H1 (cell line): ENCODE measurements at regions not wholly inside any gene's neighbourhood (a gene's known extent, or its start where the extent isn't known, plus 50 kb on each side); places are given as distances from the start of the nearest gene placed in this dataset.

Experiments used
- CTCF ChIA-PET: fragments of 300-600 bp; sonication (Branson Sonifier 250); formaldehyde crosslinking; loops from one replicate; lab custom pipeline; 2021; ENCODE audit not compliant: partially characterized antibody; lab: Charles Lee
- POLR2A ChIA-PET: fragments of 300-600 bp; sonication (Branson Sonifier 250); formaldehyde crosslinking; loops from one replicate; lab custom pipeline; 2021; ENCODE audit warnings: inconsistent platforms; ENCODE audit not compliant: partially characterized antibody; lab: Charles Lee
- DNase-seq, 2 experiments: peaks; one replicate each; pipeline versions ENCODE4 v3.0.0 to v3.0.0-alpha.2; 2010 to 2022; ENCODE audit warnings: low spot score in 2 of 2, low read depth in 1 of 2, mixed read lengths in 1 of 2
- FAIRE-seq: peaks from 2 replicates; lab custom pipeline; 2011; peaks lifted over from hg19 to GRCh38; lab: Jason Lieb, UNC
- H2AFZ ChIP-seq: 2 replicates; pipeline ENCODE4 v1.8.1; 2012; ENCODE audit warnings: low read length, inconsistent platforms
- H2AK5ac ChIP-seq: 2 replicates; pipeline ENCODE4 v1.6.1; 2013; ENCODE audit warnings: low read depth, low read length
- H2BK120ac ChIP-seq: replicated peaks from 2 replicates; pipeline ENCODE3; 2013; ENCODE audit warnings: low read depth, low read length, inconsistent platforms
- H2BK12ac ChIP-seq: 2 replicates; pipeline ENCODE4 v1.6.1; 2013; ENCODE audit warnings: low read depth, low read length
- H2BK15ac ChIP-seq: 2 replicates; pipeline ENCODE4 v1.6.1; 2013; ENCODE audit warnings: low read length
- H2BK20ac ChIP-seq: 2 replicates; pipeline ENCODE4 v1.6.1; 2013; ENCODE audit warnings: low read length
- H2BK5ac ChIP-seq: 2 replicates; pipeline ENCODE4 v1.6.1; 2013; ENCODE audit warnings: low read depth, low read length
- H3K14ac ChIP-seq: 2 replicates; pipeline ENCODE4 v1.6.1; 2013; ENCODE audit warnings: inconsistent platforms; ENCODE audit not compliant: insufficient read length
- H3K18ac ChIP-seq: 2 replicates; pipeline ENCODE4 v1.6.1; 2013; ENCODE audit warnings: low read length; ENCODE audit errors: extremely low read depth
- H3K23ac ChIP-seq: 2 replicates; pipeline ENCODE4 v1.6.1; 2013; ENCODE audit warnings: inconsistent platforms; ENCODE audit not compliant: insufficient read length
- H3K23me2 ChIP-seq: 2 replicates; pipeline ENCODE4 v1.6.1; 2013; ENCODE audit warnings: low read depth, low read length
- H3K27ac ChIP-seq: 2 replicates; pipeline ENCODE4 v1.6.1; 2011; ENCODE audit warnings: low read depth, low read length, inconsistent platforms
- H3K27me3 ChIP-seq, 4 experiments: replicated peaks in 1 of 4; 1 replicate in 1 of 4; 2 replicates in 3 of 4; pipeline versions ENCODE4 v1.6.1 to v1.8.1; 2011 to 2013; ENCODE audit warnings: low read length in 3 of 4, mild to moderate bottlenecking in 3 of 4, inconsistent platforms in 2 of 4, mixed read lengths in 2 of 4, moderate library complexity in 1 of 4; ENCODE audit not compliant: control insufficient read depth in 3 of 4, insufficient read depth in 3 of 4; ENCODE audit errors: extremely low read depth in 1 of 4
- H3K36me3 ChIP-seq, 4 experiments: 2 replicates each; pipeline versions ENCODE4 v1.6.1 to v1.8.1; 2011 to 2013; ENCODE audit warnings: mild to moderate bottlenecking in 4 of 4, low read length in 3 of 4, moderate library complexity in 2 of 4, control low read depth in 1 of 4, inconsistent platforms in 1 of 4; ENCODE audit not compliant: insufficient read depth in 4 of 4, control insufficient read depth in 2 of 4
- H3K4ac ChIP-seq: replicated peaks from 2 replicates; pipeline ENCODE3; 2013; ENCODE audit warnings: low read length, low read depth, mixed read lengths, inconsistent platforms; ENCODE audit not compliant: insufficient read length
- H3K4me1 ChIP-seq, 4 experiments: replicated peaks in 1 of 4; 1 replicate in 1 of 4; 2 replicates in 3 of 4; pipeline versions ENCODE4 v1.6.1 to v1.8.1; 2011 to 2013; ENCODE audit warnings: low read length in 3 of 4, inconsistent platforms in 2 of 4, mixed read lengths in 1 of 4; ENCODE audit not compliant: insufficient read depth in 4 of 4, control insufficient read depth in 3 of 4
- H3K4me2 ChIP-seq, 2 experiments: 2 replicates each; pipeline versions ENCODE4 v1.6.1 to v1.8.1; 2011 to 2013; ENCODE audit warnings: low read depth in 2 of 2, low read length in 2 of 2, control low read depth in 1 of 2, inconsistent platforms in 1 of 2, mild to moderate bottlenecking in 1 of 2; ENCODE audit not compliant: insufficient read depth in 1 of 2
- H3K4me3 ChIP-seq, 4 experiments: fragments of 200-600, 300-600 bp in 1 of 4; sonication (generic), shearing (Covaris generic), sonication (Bioruptor Twin) in 1 of 4; 2 replicates each; pipeline versions ENCODE4 v1.5.1 to v1.8.1; 2011 to 2016; ENCODE audit warnings: low read length in 4 of 4, low read depth in 3 of 4, control low read depth in 2 of 4, inconsistent platforms in 2 of 4, mild to moderate bottlenecking in 2 of 4, mixed read lengths in 1 of 4, moderate library complexity in 1 of 4; ENCODE audit not compliant: insufficient read depth in 2 of 4; ENCODE audit errors: extremely low read depth in 1 of 4
- H3K56ac ChIP-seq: replicated peaks from 2 replicates; pipeline ENCODE3; 2013; ENCODE audit warnings: low read depth, mild to moderate bottlenecking, mixed read lengths, low read length, inconsistent platforms; ENCODE audit not compliant: insufficient read length
- H3K79me1 ChIP-seq: 2 replicates; pipeline ENCODE4 v1.6.1; 2013; ENCODE audit warnings: low read depth, low read length, control low read depth
- H3K79me2 ChIP-seq, 2 experiments: 2 replicates each; pipeline versions ENCODE4 v1.6.1 to v1.8.1; 2012 to 2013; ENCODE audit warnings: low read length in 2 of 2, mild to moderate bottlenecking in 2 of 2, inconsistent platforms in 1 of 2; ENCODE audit not compliant: insufficient read depth in 2 of 2, control insufficient read depth in 1 of 2
- H3K9ac ChIP-seq, 4 experiments: replicated peaks in 1 of 4; 1 replicate in 1 of 4; 2 replicates in 3 of 4; pipeline versions ENCODE4 v1.6.1 to v1.8.1; 2011 to 2013; ENCODE audit warnings: low read depth in 3 of 4, low read length in 3 of 4, control low read depth in 2 of 4, mild to moderate bottlenecking in 2 of 4, moderate library complexity in 2 of 4, inconsistent platforms in 1 of 4; ENCODE audit errors: extremely low read depth in 1 of 4
- H3K9me3 ChIP-seq, 2 experiments: 2 replicates each; pipeline versions ENCODE4 v1.6.1 to v1.8.1; 2012 to 2013; ENCODE audit warnings: mild to moderate bottlenecking in 2 of 2, moderate library complexity in 2 of 2, control low read depth in 1 of 2, inconsistent platforms in 1 of 2, low read depth in 1 of 2, low read length in 1 of 2, mixed read lengths in 1 of 2; ENCODE audit not compliant: insufficient read depth in 2 of 2
- H4K20me1 ChIP-seq, 2 experiments: replicated peaks in 1 of 2; 2 replicates each; pipeline versions ENCODE3 to v1.8.1; 2011 to 2013; ENCODE audit warnings: inconsistent platforms in 2 of 2, low read length in 2 of 2, mild to moderate bottlenecking in 1 of 2; ENCODE audit not compliant: insufficient read depth in 2 of 2, control insufficient read depth in 1 of 2
- H4K5ac ChIP-seq: 2 replicates; pipeline ENCODE4 v1.6.1; 2013; ENCODE audit warnings: low read length, low read depth, mixed read lengths, inconsistent platforms; ENCODE audit not compliant: insufficient read length
- H4K8ac ChIP-seq: 2 replicates; pipeline ENCODE4 v1.8.0; 2013; ENCODE audit warnings: mild to moderate bottlenecking, moderate library complexity, low read length, inconsistent platforms; ENCODE audit not compliant: insufficient read depth; ENCODE audit errors: extremely low read depth
- H4K91ac ChIP-seq: replicated peaks from 2 replicates; pipeline ENCODE3; 2013; ENCODE audit warnings: low read length, mixed read lengths, inconsistent platforms; ENCODE audit not compliant: insufficient read length
- ASH2L ChIP-seq: fragments of 200-600, 300-600 bp; sonication (generic); IDR thresholded peaks from one replicate; pipeline ENCODE4 v1.7.1; 2017; ENCODE audit warnings: low read length
- CBX8 ChIP-seq: fragments of 300-800, 300-1000 bp; sonication (generic); IDR thresholded peaks from 2 replicates; pipeline ENCODE4 v1.7.1; 2016; ENCODE audit warnings: low read depth, low read length, borderline replicate concordance
- CEBPB ChIP-seq: IDR thresholded peaks from 2 replicates; pipeline ENCODE4 v1.6.1; 2012; ENCODE audit warnings: low read depth, low read length
- CHD2 ChIP-seq: IDR thresholded peaks from 2 replicates; pipeline ENCODE4 v1.6.1; 2012; ENCODE audit warnings: low read length, improper control_type of control experiment
- EP300 ChIP-seq, 2 experiments: IDR thresholded peaks; 1 replicate in 1 of 2; 2 replicates in 1 of 2; pipeline ENCODE4 v1.6.1; 2011 to 2012; ENCODE audit warnings: low read depth in 2 of 2, low read length in 2 of 2, mild to moderate bottlenecking in 2 of 2, borderline replicate concordance in 1 of 2, inconsistent platforms in 1 of 2, moderate library complexity in 1 of 2
- KDM1A ChIP-seq: fragments of 200-600, 300-600 bp; sonication (generic); IDR thresholded peaks from 2 replicates; pipeline ENCODE4 v1.7.1; 2016; ENCODE audit warnings: mild to moderate bottlenecking, low read length, borderline replicate concordance
- KDM5A ChIP-seq: fragments of 200-600 bp; IDR thresholded peaks from 2 replicates; pipeline ENCODE4 v1.7.1; 2012; ENCODE audit warnings: mild to moderate bottlenecking, low read length, inconsistent platforms, mixed read lengths
- SIX5 ChIP-seq: IDR thresholded peaks from 2 replicates; pipeline ENCODE4 v1.6.1; 2011; ENCODE audit warnings: mild to moderate bottlenecking, low read depth, low read length
- SP4 ChIP-seq: IDR thresholded peaks from 2 replicates; pipeline ENCODE4 v1.6.1; 2012; ENCODE audit warnings: low read length, inconsistent platforms
- SUZ12 ChIP-seq: fragments of 200-600 bp; sonication (generic); IDR thresholded peaks from 2 replicates; pipeline ENCODE4 v1.6.1; 2012; ENCODE audit warnings: mild to moderate bottlenecking, inconsistent platforms, low read length, moderate library complexity, mixed read lengths
- WGBS, 2 experiments: shearing (Covaris generic) in 1 of 2; methylation state at CpG; one replicate each; pipeline versions ENCODE4 v1.1.6 to v1.1.7; 2013 to 2015; ENCODE audit warnings: low lambda C conversion rate in 2 of 2, mixed read lengths in 2 of 2, inconsistent platforms in 1 of 2, low coverage in 1 of 2, missing lambda C conversion rate in 1 of 2; ENCODE audit not compliant: insufficient replicate concordance in 2 of 2, insufficient coverage in 1 of 2, insufficient read length in 1 of 2; ENCODE audit errors: extremely low coverage in 1 of 2, missing lambda C conversion rate in 1 of 2; 5-methylcytosine and 5-hydroxymethylcytosine counted together

GRCh38 chr4:3878678-3879077, 112.5 kb downstream of the ADRA2C start:
- no peak for TF ChIP-seq KDM1A
- no peak for TF ChIP-seq SP4
- TF ChIP-seq CHD2, result no peak
- TF ChIP-seq SUZ12, result no peak
- no peak for TF ChIP-seq CBX8
- TF ChIP-seq ASH2L, result no peak
- TF ChIP-seq KDM5A, result no peak
- TF ChIP-seq SIX5, result no peak
- no peak for TF ChIP-seq EP300 (IDR thresholded peaks at IDR 0.05; ENCODE audit: borderline replicate concordance in 1 of 2, low read depth in 2 of 2, low read length in 2 of 2)
- TF ChIP-seq CEBPB, result no peak
- Histone ChIP-seq H2AK5ac (no peak overlapping the region), H3K56ac (no peak overlapping the region), H4K8ac (no peak overlapping the region), H3K14ac (no peak overlapping the region), H3K79me2 (no peaks in the 10 kb centered on the region), H3K27ac (no peak overlapping the region), H2BK12ac (no peak overlapping the region), H3K79me1 (no peaks in the 10 kb centered on the region), H4K5ac (no peak overlapping the region), H3K9me3 (no peaks in the 10 kb centered on the region), H2BK20ac (no peak overlapping the region), H3K36me3 (no peaks in the 10 kb centered on the region), H2BK15ac (no peak overlapping the region), H3K9ac (no peak overlapping the region), H2BK5ac (no peak overlapping the region), H3K23me2 (peaks cover 5% of the 10 kb centered on the region; the same call in 1 of the 2 replicates), H4K91ac (no peak overlapping the region), H2BK120ac (no peak overlapping the region), H3K4me1 (peaks cover 0 to 15% (median 6%) of the 10 kb centered on the region in 4 experiments; a peak in 6 of 7 replicates), H3K27me3 (peaks cover 0 to 13% (median 11%) of the 10 kb centered on the region in 4 experiments; a peak in 6 of 7 replicates), H3K23ac (no peak overlapping the region), H3K18ac (no peak overlapping the region), H4K20me1 (no peaks in the 10 kb centered on the region), H2AFZ (no peak overlapping the region), H3K4me2 (no peak overlapping the region), H3K4me3 (no peak overlapping the region), H3K4ac (no peak overlapping the region)
- ChIA-PET CTCF (interaction anchor here (1.0 to 6.7 kb wide), 8 partner anchors 14 to 373 kb away, joined by 3 to 69 read pairs (median 20); partner anchors contain the start of gene ADRA2C), POLR2A (interaction anchor here (0.6 kb wide), 1 partner anchor 66 kb away, joined by 3 read pairs; no protein-coding TSS in a partner anchor)
- WGBS, 2 experiments, result 86% methylated on average over 2 of the region's 2 CpGs; no CpG with 5 or more reads in 1 of the 2 experiments
- DNase-seq, result no peak
- no peak for FAIRE-seq
